T-helper 2 cell treated with Interferon-gamma antibody and Interleukin-4, amounts not matched to agents 5 μg/mL and 100 μg/mL, for 36 hours (primary cell): ENCODE measurements at regions not wholly inside any gene's neighbourhood (a gene's known extent, or its start where the extent isn't known, plus 50 kb on each side); places are given as distances from the start of the nearest gene placed in this dataset.

Experiments used
- DNase-seq: peaks from one replicate; pipeline ENCODE4 v3.0.0; 2021; ENCODE audit warnings: low spot score
- H3K27ac Mint-ChIP-seq: one replicate; pipeline ENCODE4 v1.8.0; 2021; ENCODE audit warnings: mild to moderate bottlenecking, mixed read lengths
- H3K27me3 Mint-ChIP-seq: one replicate; pipeline ENCODE4 v1.8.0; 2021; ENCODE audit warnings: low read depth, mixed read lengths
- H3K36me3 Mint-ChIP-seq: one replicate; pipeline ENCODE4 v1.8.0; 2021; ENCODE audit warnings: low read depth, mixed read lengths
- H3K4me1 Mint-ChIP-seq: one replicate; pipeline ENCODE4 v1.8.0; 2021; ENCODE audit warnings: low read depth, mixed read lengths
- H3K4me3 Mint-ChIP-seq: one replicate; pipeline ENCODE4 v1.8.0; 2022; ENCODE audit warnings: mild to moderate bottlenecking, moderate library complexity, mixed read lengths
- H3K9me3 Mint-ChIP-seq: one replicate; pipeline ENCODE4 v1.8.0; 2021; ENCODE audit warnings: mixed read lengths

GRCh38 chr14:22434901-22435550, 154.0 kb downstream of the DAD1 start:
- Mint-ChIP-seq H3K36me3 (no peaks in the 10 kb centered on the region), H3K4me1 (no peaks in the 10 kb centered on the region), H3K27me3 (no peaks in the 10 kb centered on the region), H3K9me3 (no peaks in the 10 kb centered on the region), H3K27ac (no peak overlapping the region), H3K4me3 (no peak overlapping the region)
- DNase-seq, result no peak

- H3K27me3 Mint-ChIP-seq, result no peaks in the 10 kb centered on the region
- H3K36me3 Mint-ChIP-seq, result no peaks in the 10 kb centered on the region
- H3K4me1 Mint-ChIP-seq, result no peaks in the 10 kb centered on the region
- no peaks in the 10 kb centered on the region for H3K9me3 Mint-ChIP-seq
- H3K4me3 Mint-ChIP-seq, result no peak overlapping the region
- no peak for DNase-seq
- H3K27ac Mint-ChIP-seq, result no peak overlapping the region
Observed at GRCh38 chr14:22434030-22434429, 155.0 kb downstream of the DAD1 start.

- DNase-seq, result no peak
- Mint-ChIP-seq H3K27me3 (no peaks in the 10 kb centered on the region), H3K27ac (no peak overlapping the region), H3K9me3 (no peaks in the 10 kb centered on the region), H3K4me1 (no peaks in the 10 kb centered on the region), H3K4me3 (no peak overlapping the region), H3K36me3 (no peaks in the 10 kb centered on the region)
Observed at GRCh38 chr14:22433069-22433468, 156.0 kb downstream of the DAD1 start.

GRCh38 chr14:22432348-22432976, 156.6 kb downstream of the DAD1 start:
- no peak for DNase-seq
- Mint-ChIP-seq H3K4me3 (no peak overlapping the region), H3K27me3 (no peaks in the 10 kb centered on the region), H3K9me3 (no peaks in the 10 kb centered on the region), H3K27ac (no peak overlapping the region), H3K36me3 (no peaks in the 10 kb centered on the region), H3K4me1 (no peaks in the 10 kb centered on the region)

- H3K27me3 Mint-ChIP-seq, result no peaks in the 10 kb centered on the region
- no peak overlapping the region for H3K4me3 Mint-ChIP-seq
- no peaks in the 10 kb centered on the region for H3K4me1 Mint-ChIP-seq
- no peak overlapping the region for H3K27ac Mint-ChIP-seq
- H3K36me3 Mint-ChIP-seq, result no peaks in the 10 kb centered on the region
- DNase-seq, result no peak
- H3K9me3 Mint-ChIP-seq, result no peaks in the 10 kb centered on the region
Observed at GRCh38 chr14:22429546-22430294, 159.3 kb downstream of the DAD1 start.

GRCh38 chr14:22428700-22429291, 160.2 kb downstream of the DAD1 start:
- Mint-ChIP-seq H3K36me3 (no peaks in the 10 kb centered on the region), H3K27me3 (no peaks in the 10 kb centered on the region), H3K4me3 (no peak overlapping the region), H3K9me3 (no peaks in the 10 kb centered on the region), H3K4me1 (no peaks in the 10 kb centered on the region), H3K27ac (no peak overlapping the region)
- DNase-seq, result no peak

GRCh38 chr14:22427771-22428231, 161.2 kb downstream of the DAD1 start:
- Mint-ChIP-seq H3K27me3 (no peaks in the 10 kb centered on the region), H3K27ac (no peak overlapping the region), H3K4me1 (no peaks in the 10 kb centered on the region), H3K36me3 (no peaks in the 10 kb centered on the region), H3K9me3 (no peaks in the 10 kb centered on the region), H3K4me3 (no peak overlapping the region)
- DNase-seq, result no peak

GRCh38 chr14:22426711-22427110, 162.3 kb downstream of the DAD1 start:
- H3K9me3 Mint-ChIP-seq, result no peaks in the 10 kb centered on the region
- no peaks in the 10 kb centered on the region for H3K27me3 Mint-ChIP-seq
- DNase-seq, result no peak
- H3K4me1 Mint-ChIP-seq, result no peaks in the 10 kb centered on the region
- no peak overlapping the region for H3K27ac Mint-ChIP-seq
- no peaks in the 10 kb centered on the region for H3K36me3 Mint-ChIP-seq
- H3K4me3 Mint-ChIP-seq, result no peak overlapping the region

GRCh38 chr14:22423958-22424357, 165.1 kb downstream of the DAD1 start:
- no peak overlapping the region for H3K4me3 Mint-ChIP-seq

GRCh38 chr14:22422238-22422637, 166.8 kb downstream of the DAD1 start:
- no peak overlapping the region for H3K4me3 Mint-ChIP-seq
- H3K4me1 Mint-ChIP-seq, result no peaks in the 10 kb centered on the region
- no peaks in the 10 kb centered on the region for H3K27me3 Mint-ChIP-seq
- H3K36me3 Mint-ChIP-seq, result no peaks in the 10 kb centered on the region
- H3K9me3 Mint-ChIP-seq, result no peaks in the 10 kb centered on the region
- no peak for DNase-seq
- no peak overlapping the region for H3K27ac Mint-ChIP-seq

More at GRCh38 chr14:22423958-22424357, 165.1 kb downstream of the DAD1 start:
- no peaks in the 10 kb centered on the region for H3K4me1 Mint-ChIP-seq
- H3K36me3 Mint-ChIP-seq, result no peaks in the 10 kb centered on the region
- H3K27me3 Mint-ChIP-seq, result no peaks in the 10 kb centered on the region
- H3K9me3 Mint-ChIP-seq, result no peaks in the 10 kb centered on the region
- no peak for DNase-seq
- H3K27ac Mint-ChIP-seq, result no peak overlapping the region

GRCh38 chr14:22420598-22421186, 168.3 kb downstream of the DAD1 start:
- Mint-ChIP-seq H3K27ac (no peak overlapping the region), H3K4me1 (no peaks in the 10 kb centered on the region), H3K4me3 (no peak overlapping the region), H3K36me3 (no peaks in the 10 kb centered on the region), H3K9me3 (no peaks in the 10 kb centered on the region), H3K27me3 (no peaks in the 10 kb centered on the region)
- no peak for DNase-seq

- Mint-ChIP-seq H3K27me3 (no peaks in the 10 kb centered on the region), H3K4me3 (no peak overlapping the region), H3K9me3 (no peaks in the 10 kb centered on the region), H3K27ac (no peak overlapping the region), H3K4me1 (no peaks in the 10 kb centered on the region), H3K36me3 (no peaks in the 10 kb centered on the region)
- no peak for DNase-seq
Observed at GRCh38 chr14:22419620-22420019, 169.4 kb downstream of the DAD1 start.

GRCh38 chr14:22418631-22419030, 170.4 kb downstream of the DAD1 start:
- Mint-ChIP-seq H3K27ac (no peak overlapping the region), H3K27me3 (no peaks in the 10 kb centered on the region), H3K4me3 (no peak overlapping the region), H3K9me3 (no peaks in the 10 kb centered on the region), H3K36me3 (no peaks in the 10 kb centered on the region), H3K4me1 (no peaks in the 10 kb centered on the region)
- DNase-seq, result no peak

GRCh38 chr14:22417914-22418313, 171.1 kb downstream of the DAD1 start:
- DNase-seq, result no peak
- Mint-ChIP-seq H3K36me3 (no peaks in the 10 kb centered on the region), H3K4me3 (no peak overlapping the region), H3K27me3 (no peaks in the 10 kb centered on the region), H3K27ac (no peak overlapping the region), H3K4me1 (no peaks in the 10 kb centered on the region), H3K9me3 (no peaks in the 10 kb centered on the region)
